ENCODE measurements at regions not wholly inside any gene's neighbourhood (a gene's known extent, or its start where the extent isn't known, plus 50 kb on each side); places are given as distances from the start of the nearest gene placed in this dataset.

DNA sequence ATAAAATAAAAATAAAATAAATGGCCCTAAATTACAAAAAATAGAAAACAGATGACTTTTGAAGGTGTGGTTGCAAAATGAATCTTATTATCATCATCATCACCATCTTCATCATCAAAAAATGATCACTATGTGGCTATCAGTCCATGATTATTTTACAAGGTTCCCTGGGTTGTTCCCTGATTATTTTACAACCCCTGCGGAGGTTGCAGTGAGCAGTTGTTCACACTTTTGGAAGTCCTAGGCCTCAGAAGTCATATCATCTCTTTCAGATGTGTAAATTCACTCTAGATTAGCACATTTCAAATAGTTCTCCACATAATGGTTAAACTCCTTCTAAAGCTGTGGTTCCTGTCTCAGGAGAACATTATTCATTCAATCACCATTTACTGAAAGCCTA is 57.4 kb upstream of the NR5A2 start:
- no peaks in the 10 kb centered on the region for H3K79me2 ChIP-seq (ENCODE audit: insufficient read depth, low read length)
- no peaks in the 10 kb centered on the region for H3K9me2 ChIP-seq (replicated peaks; ENCODE audit: insufficient read depth, low read length)
- H4K20me1 ChIP-seq (ENCODE audit: low read depth, low read length) = no peaks in the 10 kb centered on the region
- no peaks in the 10 kb centered on the region for H3K36me3 ChIP-seq (ENCODE audit: low read length)
- H3K4me3 ChIP-seq (ENCODE audit: insufficient read depth, low read length, poor library complexity, severe bottlenecking) = no peak overlapping the region
- H3K27ac ChIP-seq (ENCODE audit: low read depth, low read length) = no peak overlapping the region
- no peak overlapping the region for H2AFZ ChIP-seq (ENCODE audit: low read depth, low read length, severe bottlenecking)
- no peak overlapping the region for H3K9ac ChIP-seq (ENCODE audit: low read length)
- no peaks in the 10 kb centered on the region for H3F3A ChIP-seq (ENCODE audit: insufficient read depth)
- H3K9me3 ChIP-seq (ENCODE audit: insufficient read depth, low read length) = no peaks in the 10 kb centered on the region
- no peak overlapping the region for H3K4me2 ChIP-seq (ENCODE audit: low read depth, low read length, poor library complexity, severe bottlenecking)
- no peaks in the 10 kb centered on the region for H3K27me3 ChIP-seq (ENCODE audit: low read length)
- TF ChIP-seq, protein P1, sequence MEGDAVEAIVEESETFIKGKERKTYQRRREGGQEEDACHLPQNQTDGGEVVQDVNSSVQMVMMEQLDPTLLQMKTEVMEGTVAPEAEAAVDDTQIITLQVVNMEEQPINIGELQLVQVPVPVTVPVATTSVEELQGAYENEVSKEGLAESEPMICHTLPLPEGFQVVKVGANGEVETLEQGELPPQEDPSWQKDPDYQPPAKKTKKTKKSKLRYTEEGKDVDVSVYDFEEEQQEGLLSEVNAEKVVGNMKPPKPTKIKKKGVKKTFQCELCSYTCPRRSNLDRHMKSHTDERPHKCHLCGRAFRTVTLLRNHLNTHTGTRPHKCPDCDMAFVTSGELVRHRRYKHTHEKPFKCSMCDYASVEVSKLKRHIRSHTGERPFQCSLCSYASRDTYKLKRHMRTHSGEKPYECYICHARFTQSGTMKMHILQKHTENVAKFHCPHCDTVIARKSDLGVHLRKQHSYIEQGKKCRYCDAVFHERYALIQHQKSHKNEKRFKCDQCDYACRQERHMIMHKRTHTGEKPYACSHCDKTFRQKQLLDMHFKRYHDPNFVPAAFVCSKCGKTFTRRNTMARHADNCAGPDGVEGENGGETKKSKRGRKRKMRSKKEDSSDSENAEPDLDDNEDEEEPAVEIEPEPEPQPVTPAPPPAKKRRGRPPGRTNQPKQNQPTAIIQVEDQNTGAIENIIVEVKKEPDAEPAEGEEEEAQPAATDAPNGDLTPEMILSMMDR (IDR thresholded peaks at IDR 0.05; ENCODE audit: insufficient read depth, low read length, poor library complexity, severe bottlenecking) = no peak
- TF ChIP-seq EZH2phosphoT487 (conservative IDR thresholded peaks at IDR 0.05; ENCODE audit: low read length) = no peak

DNA sequence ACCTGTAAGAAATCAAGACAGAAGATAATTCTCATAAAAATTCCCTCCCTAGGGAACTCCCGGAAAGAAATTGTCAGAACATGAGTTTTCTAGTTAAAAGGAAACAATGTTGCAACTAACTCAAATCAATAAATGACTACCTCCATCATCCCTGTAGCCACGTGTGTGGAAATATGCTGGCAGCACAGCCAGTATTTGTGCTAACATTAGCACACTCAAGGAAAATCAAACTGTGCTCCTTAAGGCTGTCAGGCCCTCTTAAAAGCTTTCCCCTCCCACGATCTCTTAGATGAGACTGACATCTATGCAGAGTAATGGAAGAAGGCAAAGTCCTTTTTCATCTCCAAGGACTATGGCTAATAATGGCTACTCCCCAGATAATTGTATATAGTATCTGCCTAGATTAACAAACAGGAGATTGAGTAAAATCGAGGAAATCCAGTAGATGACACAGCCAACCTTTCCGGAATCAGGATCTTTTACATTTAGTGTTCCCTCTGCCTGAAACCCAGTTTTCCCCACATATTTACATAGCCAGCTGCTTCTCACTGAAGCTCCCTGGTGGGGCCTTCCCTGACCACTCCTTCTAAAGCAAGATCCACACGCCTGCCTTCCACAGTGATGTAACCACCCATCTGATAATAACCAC is 50.9 kb upstream of the NR5A2 start:
- Histone ChIP-seq H3K36me3 (ENCODE audit: low read length) (no peaks in the 10 kb centered on the region), H2AFZ (ENCODE audit: low read depth, low read length, severe bottlenecking) (no peak overlapping the region), H3K27ac (ENCODE audit: low read depth, low read length) (peak overlapping the region; percentile 94; the same call in 1 of the 2 replicates), H4K20me1 (ENCODE audit: low read depth, low read length) (no peaks in the 10 kb centered on the region), H3K4me2 (ENCODE audit: low read depth, low read length, poor library complexity, severe bottlenecking) (peak overlapping the region; percentile 56), H3K9me3 (ENCODE audit: insufficient read depth, low read length) (no peaks in the 10 kb centered on the region), H3F3A (ENCODE audit: insufficient read depth) (peaks cover 14% of the 10 kb centered on the region), H3K4me3 (ENCODE audit: insufficient read depth, low read length, poor library complexity, severe bottlenecking) (no peak overlapping the region), H3K9ac (ENCODE audit: low read length) (peak overlapping the region; percentile 12; the same call in 1 of the 2 replicates), H3K9me2 (replicated peaks; ENCODE audit: insufficient read depth, low read length) (no peaks in the 10 kb centered on the region), H3K79me2 (ENCODE audit: insufficient read depth, low read length) (no peaks in the 10 kb centered on the region), H3K27me3 (ENCODE audit: low read length) (no peaks in the 10 kb centered on the region)
- no peak for TF ChIP-seq EZH2phosphoT487 (conservative IDR thresholded peaks at IDR 0.05; ENCODE audit: low read length)
- TF ChIP-seq, protein P1 (IDR thresholded peaks at IDR 0.05; ENCODE audit: insufficient read depth, low read length, poor library complexity, severe bottlenecking) = no peak
